ENCODE measurements at regions not wholly inside any gene's neighbourhood (a gene's known extent, or its start where the extent isn't known, plus 50 kb on each side); places are given as distances from the start of the nearest gene placed in this dataset.

- TF ChIP-seq POLR2A (IDR thresholded peaks at IDR 0.05; ENCODE audit: low read depth, low read length) (no peak), POLR2AphosphoS5 (IDR thresholded peaks at IDR 0.05; ENCODE audit: low read depth, low read length) (no peak), SPI1 (IDR thresholded peaks at IDR 0.05; ENCODE audit: low read depth, low read length) (no peak)
These were observed 147.8 kb upstream of the IQSEC1 start for GRCh38 chr3:13220991-13221390.
